Loucy (cell line): ENCODE measurements at regions not wholly inside any gene's neighbourhood (a gene's known extent, or its start where the extent isn't known, plus 50 kb on each side); places are given as distances from the start of the nearest gene placed in this dataset.

Experiments
- H2AFZ ChIP-seq: fragments of 200-600 bp; sonication (generic); 2 replicates; pipeline ENCODE4 v1.6.0; 2016; ENCODE audit warnings: antibody characterized with exemption, mild to moderate bottlenecking, low read length, moderate library complexity
- H3F3A ChIP-seq: fragments of 200-600 bp; 2 replicates; pipeline ENCODE4 v1.6.0; 2016; ENCODE audit warnings: antibody characterized with exemption, low read depth, mild to moderate bottlenecking
- H3K27me3 ChIP-seq: fragments of 200-600 bp; sonication (generic); 2 replicates; pipeline ENCODE4 v1.6.1; 2014; ENCODE audit warnings: low read length, mild to moderate bottlenecking; ENCODE audit not compliant: insufficient read depth, poor library complexity, severe bottlenecking
- H3K36me3 ChIP-seq: fragments of 200-600 bp; sonication (generic); 2 replicates; pipeline ENCODE4 v1.6.1; 2016; ENCODE audit warnings: low read length; ENCODE audit not compliant: insufficient read depth
- H3K4me1 ChIP-seq: fragments of 200-600 bp; sonication (generic); 2 replicates; pipeline ENCODE4 v1.5.1; 2014; ENCODE audit warnings: low read length, mild to moderate bottlenecking; ENCODE audit not compliant: insufficient read depth, poor library complexity, severe bottlenecking
- H3K4me2 ChIP-seq: fragments of 200-600 bp; sonication (generic); 2 replicates; pipeline ENCODE4 v1.6.0; 2014; ENCODE audit warnings: antibody characterized with exemption, low read length, low read depth, mild to moderate bottlenecking; ENCODE audit not compliant: poor library complexity, severe bottlenecking
- H3K4me3 ChIP-seq: fragments of 200-600 bp; sonication (generic); 2 replicates; pipeline ENCODE4 v1.5.1; 2014; ENCODE audit warnings: low read length, mild to moderate bottlenecking, mixed read lengths; ENCODE audit not compliant: poor library complexity, severe bottlenecking
- H3K79me2 ChIP-seq: fragments of 200-600 bp; sonication (generic); 2 replicates; pipeline ENCODE4 v1.6.1; 2014; ENCODE audit warnings: low read length; ENCODE audit not compliant: insufficient read depth
- H3K9ac ChIP-seq: fragments of 200-600 bp; sonication (generic); 2 replicates; pipeline ENCODE4 v1.6.0; 2014; ENCODE audit warnings: mild to moderate bottlenecking, low read depth, low read length, moderate library complexity; ENCODE audit not compliant: poor library complexity, severe bottlenecking
- H3K9me2 ChIP-seq: fragments of 200-600 bp; sonication (generic); replicated peaks from 2 replicates; pipeline ENCODE4 v1.6.1; 2016; ENCODE audit warnings: low read depth, low read length, mixed read lengths
- H3K9me3 ChIP-seq: fragments of 200-600 bp; sonication (generic); 2 replicates; pipeline ENCODE4 v1.6.1; 2014; ENCODE audit warnings: mild to moderate bottlenecking, antibody characterized with exemption, low read length, low read depth; ENCODE audit not compliant: insufficient read depth
- H4K20me1 ChIP-seq: fragments of 200-600 bp; sonication (generic); 2 replicates; pipeline ENCODE4 v1.6.0; 2014; ENCODE audit warnings: antibody characterized with exemption, low read length, mild to moderate bottlenecking; ENCODE audit not compliant: insufficient read depth, poor library complexity, severe bottlenecking
- EZH2phosphoT487 ChIP-seq: fragments of 200-600 bp; IDR thresholded peaks from 2 replicates; pipeline ENCODE4 v1.6.1; 2018; ENCODE audit warnings: antibody characterized with exemption, mild to moderate bottlenecking, moderate library complexity, borderline replicate concordance
- TF ChIP-seq, protein P1 (sequence below): fragments of 200-600 bp; sonication (generic); conservative IDR thresholded peaks from 2 replicates; pipeline ENCODE4 v1.5.1; 2014; ENCODE audit warnings: mild to moderate bottlenecking, antibody characterized with exemption, low read length

DNA sequence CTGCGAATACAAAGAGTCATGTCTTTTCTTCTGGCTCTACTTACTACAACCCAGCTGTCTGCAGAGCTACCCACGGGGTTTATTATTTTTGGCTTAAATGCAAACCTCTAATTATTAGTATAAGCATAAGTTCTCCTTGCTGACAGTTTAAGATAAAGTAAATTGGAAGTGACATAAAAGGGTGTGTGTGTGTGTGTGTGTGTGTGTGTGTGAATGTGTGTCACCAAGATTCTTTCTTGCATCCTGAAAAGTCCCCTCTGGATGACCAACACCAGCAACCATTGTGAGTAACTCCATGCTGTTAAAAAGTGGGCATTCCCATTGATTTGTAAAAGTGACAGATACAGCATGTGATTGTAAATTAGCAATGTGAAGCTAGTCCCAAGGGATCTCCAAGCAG, 803.8 kb upstream of the ZNF608 start:
- TF ChIP-seq, protein P1, sequence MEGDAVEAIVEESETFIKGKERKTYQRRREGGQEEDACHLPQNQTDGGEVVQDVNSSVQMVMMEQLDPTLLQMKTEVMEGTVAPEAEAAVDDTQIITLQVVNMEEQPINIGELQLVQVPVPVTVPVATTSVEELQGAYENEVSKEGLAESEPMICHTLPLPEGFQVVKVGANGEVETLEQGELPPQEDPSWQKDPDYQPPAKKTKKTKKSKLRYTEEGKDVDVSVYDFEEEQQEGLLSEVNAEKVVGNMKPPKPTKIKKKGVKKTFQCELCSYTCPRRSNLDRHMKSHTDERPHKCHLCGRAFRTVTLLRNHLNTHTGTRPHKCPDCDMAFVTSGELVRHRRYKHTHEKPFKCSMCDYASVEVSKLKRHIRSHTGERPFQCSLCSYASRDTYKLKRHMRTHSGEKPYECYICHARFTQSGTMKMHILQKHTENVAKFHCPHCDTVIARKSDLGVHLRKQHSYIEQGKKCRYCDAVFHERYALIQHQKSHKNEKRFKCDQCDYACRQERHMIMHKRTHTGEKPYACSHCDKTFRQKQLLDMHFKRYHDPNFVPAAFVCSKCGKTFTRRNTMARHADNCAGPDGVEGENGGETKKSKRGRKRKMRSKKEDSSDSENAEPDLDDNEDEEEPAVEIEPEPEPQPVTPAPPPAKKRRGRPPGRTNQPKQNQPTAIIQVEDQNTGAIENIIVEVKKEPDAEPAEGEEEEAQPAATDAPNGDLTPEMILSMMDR, result no peak
- TF ChIP-seq EZH2phosphoT487, result no peak
- Histone ChIP-seq H2AFZ (no peak overlapping the region), H3K27me3 (no peaks in the 10 kb centered on the region), H3K9ac (no peak overlapping the region), H3K4me1 (no peaks in the 10 kb centered on the region), H3K9me3 (no peaks in the 10 kb centered on the region), H3K9me2 (no peaks in the 10 kb centered on the region), H3K4me2 (no peak overlapping the region), H3K4me3 (no peak overlapping the region), H4K20me1 (no peaks in the 10 kb centered on the region), H3K36me3 (no peaks in the 10 kb centered on the region), H3K79me2 (no peaks in the 10 kb centered on the region), H3F3A (no peaks in the 10 kb centered on the region)

DNA sequence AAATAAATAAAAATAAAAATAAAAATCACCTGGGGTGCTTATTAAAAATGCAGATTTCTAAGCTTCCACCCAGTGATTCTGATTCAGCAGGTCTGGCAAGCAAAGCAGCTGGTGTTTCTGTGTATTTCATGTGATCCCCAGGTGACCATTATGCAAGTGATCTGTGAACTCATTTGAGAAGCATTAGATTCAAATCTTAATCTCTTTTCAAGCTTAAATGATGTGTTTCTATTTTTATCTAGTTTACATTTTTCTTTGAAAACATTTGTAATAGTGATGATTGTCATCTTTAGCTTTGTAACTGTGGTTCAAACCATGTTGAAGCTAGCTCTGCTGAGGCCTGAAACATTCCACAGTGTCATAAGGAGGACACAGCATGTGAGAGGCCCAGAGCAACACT, 804.8 kb upstream of the ZNF608 start:
- no peak overlapping the region for H3K4me2 ChIP-seq
- no peak overlapping the region for H3K4me3 ChIP-seq
- H3K79me2 ChIP-seq, result no peaks in the 10 kb centered on the region
- no peak overlapping the region for H3K9ac ChIP-seq
- no peaks in the 10 kb centered on the region for H4K20me1 ChIP-seq
- no peaks in the 10 kb centered on the region for H3F3A ChIP-seq
- no peaks in the 10 kb centered on the region for H3K36me3 ChIP-seq
- H3K27me3 ChIP-seq, result no peaks in the 10 kb centered on the region
- no peaks in the 10 kb centered on the region for H3K9me2 ChIP-seq
- no peak for TF ChIP-seq EZH2phosphoT487
- TF ChIP-seq, protein P1, result no peak
- no peak overlapping the region for H2AFZ ChIP-seq
- H3K4me1 ChIP-seq, result no peaks in the 10 kb centered on the region
- H3K9me3 ChIP-seq, result no peaks in the 10 kb centered on the region

DNA sequence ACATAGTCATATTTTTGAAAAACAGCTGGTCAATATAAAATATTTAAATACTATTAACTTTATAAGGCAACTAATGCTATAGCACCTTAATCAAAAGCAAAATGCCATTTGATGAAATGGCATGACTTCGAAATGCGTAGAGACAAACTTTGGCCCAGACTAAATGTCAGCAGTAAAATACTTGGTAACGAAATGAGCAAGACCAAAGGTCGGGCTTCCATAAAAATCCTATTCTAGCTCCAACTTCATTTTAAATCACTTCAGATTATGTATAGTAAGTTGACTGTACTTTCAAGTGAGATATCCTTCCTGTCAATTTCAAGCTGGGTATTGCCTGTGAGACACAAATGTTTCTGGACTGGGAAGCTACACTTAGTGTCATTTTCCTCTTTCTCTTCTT, 805.4 kb upstream of the ZNF608 start:
- no peak for TF ChIP-seq EZH2phosphoT487
- TF ChIP-seq, protein P1, result no peak
- H4K20me1 ChIP-seq, result no peaks in the 10 kb centered on the region
- no peak overlapping the region for H2AFZ ChIP-seq
- no peak overlapping the region for H3K9ac ChIP-seq
- no peak overlapping the region for H3K4me3 ChIP-seq
- no peaks in the 10 kb centered on the region for H3K79me2 ChIP-seq
- no peak overlapping the region for H3K4me2 ChIP-seq
- no peaks in the 10 kb centered on the region for H3K9me2 ChIP-seq
- H3K27me3 ChIP-seq, result no peaks in the 10 kb centered on the region
- H3K36me3 ChIP-seq, result no peaks in the 10 kb centered on the region
- H3K9me3 ChIP-seq, result no peaks in the 10 kb centered on the region
- H3K4me1 ChIP-seq, result no peaks in the 10 kb centered on the region
- no peaks in the 10 kb centered on the region for H3F3A ChIP-seq
